ENCODE measurements at regions not wholly inside any gene's neighbourhood (a gene's known extent, or its start where the extent isn't known, plus 50 kb on each side); places are given as distances from the start of the nearest gene placed in this dataset.

GRCh38 chr15:35320158-35320780, 225.7 kb downstream of the DPH6 start:
- TF ChIP-seq MYC (IDR thresholded peaks at IDR 0.05; ENCODE audit: low read depth, low read length) (no peak), JUN (IDR thresholded peaks at IDR 0.05; ENCODE audit: borderline replicate concordance, insufficient read depth, insufficient read length, low read depth) (no peak), POLR2AphosphoS5 (IDR thresholded peaks at IDR 0.05; ENCODE audit: insufficient read depth, low read depth, low read length) (no peak), GATA2 (IDR thresholded peaks at IDR 0.05; ENCODE audit: insufficient read depth, insufficient read length, low read depth, low read length) (no peak), POLR2A (IDR thresholded peaks at IDR 0.05; ENCODE audit: low read depth, low read length) (no peak), FOS (IDR thresholded peaks at IDR 0.05; ENCODE audit: borderline replicate concordance, insufficient read depth, low read length) (no peak), EZH2 (IDR thresholded peaks at IDR 0.05; ENCODE audit: borderline replicate concordance, low read depth, low read length, severe bottlenecking) (no peak)
- TF ChIP-seq, protein P1, sequence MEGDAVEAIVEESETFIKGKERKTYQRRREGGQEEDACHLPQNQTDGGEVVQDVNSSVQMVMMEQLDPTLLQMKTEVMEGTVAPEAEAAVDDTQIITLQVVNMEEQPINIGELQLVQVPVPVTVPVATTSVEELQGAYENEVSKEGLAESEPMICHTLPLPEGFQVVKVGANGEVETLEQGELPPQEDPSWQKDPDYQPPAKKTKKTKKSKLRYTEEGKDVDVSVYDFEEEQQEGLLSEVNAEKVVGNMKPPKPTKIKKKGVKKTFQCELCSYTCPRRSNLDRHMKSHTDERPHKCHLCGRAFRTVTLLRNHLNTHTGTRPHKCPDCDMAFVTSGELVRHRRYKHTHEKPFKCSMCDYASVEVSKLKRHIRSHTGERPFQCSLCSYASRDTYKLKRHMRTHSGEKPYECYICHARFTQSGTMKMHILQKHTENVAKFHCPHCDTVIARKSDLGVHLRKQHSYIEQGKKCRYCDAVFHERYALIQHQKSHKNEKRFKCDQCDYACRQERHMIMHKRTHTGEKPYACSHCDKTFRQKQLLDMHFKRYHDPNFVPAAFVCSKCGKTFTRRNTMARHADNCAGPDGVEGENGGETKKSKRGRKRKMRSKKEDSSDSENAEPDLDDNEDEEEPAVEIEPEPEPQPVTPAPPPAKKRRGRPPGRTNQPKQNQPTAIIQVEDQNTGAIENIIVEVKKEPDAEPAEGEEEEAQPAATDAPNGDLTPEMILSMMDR (IDR thresholded peaks at IDR 0.05; ENCODE audit: extremely low read depth in 1 of 2, insufficient read depth in 1 of 2, low read depth in 1 of 2, low read length in 2 of 2): no peak
- TF ChIP-seq, protein P2, sequence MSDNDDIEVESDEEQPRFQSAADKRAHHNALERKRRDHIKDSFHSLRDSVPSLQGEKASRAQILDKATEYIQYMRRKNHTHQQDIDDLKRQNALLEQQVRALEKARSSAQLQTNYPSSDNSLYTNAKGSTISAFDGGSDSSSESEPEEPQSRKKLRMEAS (IDR thresholded peaks at IDR 0.05; ENCODE audit: insufficient read depth, insufficient read length): no peak
- intact Hi-C loops (cut with micrococcal nuclease): no loop called here
- no peak overlapping the region for H3K27ac ChIP-seq (ENCODE audit: insufficient read depth, low read depth, low read length)
- no peak overlapping the region for H3K9ac ChIP-seq (replicated peaks; ENCODE audit: extremely low read depth, insufficient read depth, low read length)
- BruUV-seq (replicated peaks): no TSS peak
- no peaks in the 10 kb centered on the region for H3K79me2 ChIP-seq (ENCODE audit: control insufficient read depth, insufficient read depth, low read length)
- dilution Hi-C loops (cut with MboI; ENCODE audit: extremely low pct_ligation_motif_present, low sequenced_read_pairs): no loop called here
- ChIA-PET CTCF (interaction anchor here (1.1 to 4.2 kb wide), 3 partner anchors 8 to 124 kb away, joined by 3 to 17 read pairs (median 5); no protein-coding TSS in a partner anchor), POLR2A (no interaction called here)
- no peaks in the 10 kb centered on the region for H3K9me3 ChIP-seq (replicated peaks; ENCODE audit: control insufficient read depth, insufficient read depth, low read length)
- no peaks in the 10 kb centered on the region for H3K27me3 ChIP-seq (ENCODE audit: control insufficient read depth in 2 of 2, insufficient read depth in 2 of 2, low read length in 2 of 2)
- no peaks in the 10 kb centered on the region for H3K36me3 ChIP-seq (ENCODE audit: control insufficient read depth in 2 of 2, extremely low read depth in 1 of 2, insufficient read depth in 2 of 2, low read length in 2 of 2)
- H3K4me1 ChIP-seq (ENCODE audit: control insufficient read depth, extremely low read depth, insufficient read depth, low read length): no peaks in the 10 kb centered on the region
- H3K4me2 ChIP-seq (ENCODE audit: insufficient read depth, low read length): no peak overlapping the region
- DNase-seq (ENCODE audit: low read depth, low spot score): no peak
- no peaks in the 10 kb centered on the region for H3K9me1 ChIP-seq (replicated peaks; ENCODE audit: control insufficient read depth, extremely low read depth, insufficient read depth, low read length)
- FAIRE-seq: no peak
- no peaks in the 10 kb centered on the region for H4K20me1 ChIP-seq (replicated peaks; ENCODE audit: control insufficient read depth, extremely low read depth, insufficient read depth, low read length)
- H3K4me3 ChIP-seq (replicated peaks in 1 of 3; ENCODE audit: insufficient read depth in 1 of 3, low read depth in 1 of 3, low read length in 3 of 3): no peak overlapping the region
- no peak overlapping the region for H2AFZ ChIP-seq (ENCODE audit: low read depth, low read length)

Data from endothelial cell of umbilical vein (primary cell).